Endodermal cell (in vitro differentiated cells): ENCODE measurements at regions not wholly inside any gene's neighbourhood (a gene's known extent, or its start where the extent isn't known, plus 50 kb on each side); places are given as distances from the start of the nearest gene placed in this dataset.

Experiments used
- DNase-seq: peaks from one replicate; pipeline ENCODE4 v3.0.0-alpha.2; 2017
- H3K27ac ChIP-seq: 2 replicates; pipeline ENCODE4 v1.5.1; 2013; ENCODE audit warnings: mild to moderate bottlenecking, low read depth, low read length, moderate library complexity
- H3K27me3 ChIP-seq: 2 replicates; pipeline ENCODE4 v1.6.1; 2013; ENCODE audit warnings: mild to moderate bottlenecking, low read length, moderate library complexity; ENCODE audit not compliant: insufficient read depth, control insufficient read depth, poor library complexity, severe bottlenecking
- H3K36me3 ChIP-seq: 2 replicates; pipeline ENCODE4 v1.7.0; 2013; ENCODE audit warnings: mild to moderate bottlenecking, low read length, moderate library complexity; ENCODE audit not compliant: control insufficient read depth, insufficient read depth
- H3K4me1 ChIP-seq: one replicate; pipeline ENCODE4 v1.7.0; 2013; ENCODE audit warnings: low read length; ENCODE audit not compliant: control insufficient read depth, insufficient read depth
- H3K4me3 ChIP-seq: 2 replicates; pipeline ENCODE4 v1.5.1; 2013; ENCODE audit warnings: mild to moderate bottlenecking, low read length, moderate library complexity
- H3K9ac ChIP-seq: 2 replicates; pipeline ENCODE4 v1.6.1; 2013; ENCODE audit warnings: mild to moderate bottlenecking, low read length, moderate library complexity; ENCODE audit not compliant: poor library complexity, severe bottlenecking; ENCODE audit errors: extremely low read depth
- H3K9me3 ChIP-seq: 2 replicates; pipeline ENCODE4 v1.6.1; 2013; ENCODE audit warnings: mild to moderate bottlenecking, low read length, moderate library complexity; ENCODE audit not compliant: control insufficient read depth
- H3K27ac Mint-ChIP-seq: 2 replicates; pipeline ENCODE4 v1.8.0; 2020; ENCODE audit warnings: mixed read lengths
- H3K27me3 Mint-ChIP-seq: 2 replicates; pipeline ENCODE4 v1.8.0; 2021; ENCODE audit warnings: mild to moderate bottlenecking, mixed read lengths; ENCODE audit not compliant: insufficient read depth
- H3K36me3 Mint-ChIP-seq: 2 replicates; pipeline ENCODE4 v1.8.0; 2020; ENCODE audit warnings: low read depth, mixed read lengths
- H3K4me1 Mint-ChIP-seq: 2 replicates; pipeline ENCODE4 v1.8.0; 2020; ENCODE audit warnings: mixed read lengths
- H3K4me3 Mint-ChIP-seq: 2 replicates; pipeline ENCODE4 v1.8.0; 2020; ENCODE audit warnings: mild to moderate bottlenecking, moderate library complexity, mixed read lengths
- H3K9me3 Mint-ChIP-seq: 2 replicates; pipeline ENCODE4 v1.8.0; 2020; ENCODE audit warnings: mild to moderate bottlenecking, mixed read lengths
- CTCF ChIP-seq: fragments of 200-600 bp; sonication (generic); conservative IDR thresholded peaks from 2 replicates; pipeline ENCODE4 v1.5.0; 2021; ENCODE audit warnings: antibody characterized with exemption, mild to moderate bottlenecking
- WGBS, 2 experiments: methylation state at CpG; one replicate each; pipeline versions ENCODE4 v1.1.5 to v1.1.7; 2013; ENCODE audit warnings: missing lambda C conversion rate in 2 of 2, mixed read lengths in 1 of 2; ENCODE audit not compliant: insufficient coverage in 1 of 2, insufficient read length in 1 of 2; 5-methylcytosine and 5-hydroxymethylcytosine counted together

DNA sequence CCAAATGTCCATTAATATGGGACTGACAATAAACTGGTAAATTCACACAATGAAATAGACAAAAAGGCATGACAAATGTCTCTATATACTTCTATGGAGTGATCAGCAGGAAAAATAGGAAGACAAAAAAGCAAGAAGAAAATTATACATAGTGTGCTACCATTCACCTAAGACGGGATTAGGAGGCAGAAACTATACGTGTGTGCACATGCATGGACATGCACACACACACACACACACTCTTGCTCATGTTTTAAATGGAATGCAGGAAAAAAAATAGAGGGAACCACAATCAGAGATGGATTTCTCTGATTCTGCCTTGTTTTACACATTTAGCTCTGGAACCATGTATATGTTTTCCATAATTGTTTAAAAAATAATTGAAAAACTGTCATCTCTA, 119.0 kb downstream of the ZFAND4 start:
- Mint-ChIP-seq H3K4me3 (no peak overlapping the region), H3K9me3 (peaks cover 6% of the 10 kb centered on the region), H3K27ac (no peak overlapping the region), H3K4me1 (peaks cover 8% of the 10 kb centered on the region), H3K27me3 (no peaks in the 10 kb centered on the region), H3K36me3 (peaks cover 15% of the 10 kb centered on the region)
- no peaks in the 10 kb centered on the region for H3K36me3 ChIP-seq
- TF ChIP-seq CTCF = no peak
- no peaks in the 10 kb centered on the region for H3K27me3 ChIP-seq
- H3K9me3 ChIP-seq = no peaks in the 10 kb centered on the region
- H3K4me3 ChIP-seq = no peak overlapping the region
- no peak overlapping the region for H3K9ac ChIP-seq
- DNase-seq = no peak
- 89% methylated on average over 2 of the region's 2 CpGs; no CpG with 5 or more reads in 1 of the 2 experiments for WGBS, 2 experiments
- H3K4me1 ChIP-seq = no peaks in the 10 kb centered on the region
- no peak overlapping the region for H3K27ac ChIP-seq

DNA sequence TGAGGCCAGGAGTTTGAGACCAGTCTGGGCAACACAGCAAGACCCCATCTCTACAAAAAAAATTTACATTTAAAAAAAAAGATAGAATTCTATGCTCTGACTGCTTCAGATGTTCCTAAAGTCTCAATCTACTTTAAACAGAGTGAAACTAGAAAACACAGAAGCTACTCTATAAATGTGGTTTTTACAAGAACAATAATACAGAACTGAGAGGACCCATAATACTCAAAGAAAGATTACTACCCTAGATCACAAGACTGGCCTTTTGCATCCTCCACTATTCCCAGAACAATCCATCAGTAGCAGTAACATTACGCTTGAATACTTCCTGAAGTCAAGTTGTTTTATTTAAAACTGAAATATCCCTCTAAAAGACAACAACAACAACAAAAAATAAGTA, 119.4 kb downstream of the ZFAND4 start:
- Histone ChIP-seq H3K9ac (no peak overlapping the region), H3K27ac (no peak overlapping the region), H3K36me3 (no peaks in the 10 kb centered on the region), H3K4me3 (no peak overlapping the region), H3K9me3 (no peaks in the 10 kb centered on the region), H3K27me3 (no peaks in the 10 kb centered on the region), H3K4me1 (no peaks in the 10 kb centered on the region)
- TF ChIP-seq CTCF = no peak
- WGBS, 2 experiments = 87% methylated on average over 1 of the region's 1 CpG; no CpG with 5 or more reads in 1 of the 2 experiments
- H3K4me3 Mint-ChIP-seq = no peak overlapping the region
- no peak for DNase-seq
- peaks cover 2% of the 10 kb centered on the region for H3K9me3 Mint-ChIP-seq
- no peak overlapping the region for H3K27ac Mint-ChIP-seq
- H3K36me3 Mint-ChIP-seq = peaks cover 15% of the 10 kb centered on the region
- H3K27me3 Mint-ChIP-seq = no peaks in the 10 kb centered on the region
- peaks cover 9% of the 10 kb centered on the region for H3K4me1 Mint-ChIP-seq

DNA sequence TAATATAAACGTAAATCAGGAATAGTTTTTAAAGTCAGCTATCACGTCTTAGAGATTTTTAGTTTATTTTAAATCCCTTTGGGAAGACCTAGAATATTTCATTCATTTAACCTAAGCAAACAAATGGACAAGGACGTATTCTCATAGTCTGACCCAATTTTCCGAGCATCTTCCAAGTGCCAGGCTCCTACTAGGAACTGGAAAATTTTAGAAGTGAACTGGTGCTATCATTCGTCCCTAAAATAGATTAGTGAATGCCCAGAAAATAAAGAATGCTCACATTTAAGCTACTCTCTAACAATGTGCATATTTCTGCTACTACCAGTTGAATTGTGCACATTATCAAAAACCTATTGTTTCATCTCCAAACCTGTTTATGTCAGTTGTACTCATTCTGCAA, 120.1 kb downstream of the ZFAND4 start:
- WGBS, 2 experiments = 92 to 100% methylated on average over 3 to 5 of the region's 5 CpGs

More for the DNA sequence above, 120.1 kb downstream of the ZFAND4 start:
- H3K9ac ChIP-seq = no peak overlapping the region
- no peak overlapping the region for H3K27ac Mint-ChIP-seq
- no peak overlapping the region for H3K4me3 ChIP-seq
- H3K4me1 Mint-ChIP-seq = peaks cover 8% of the 10 kb centered on the region
- no peaks in the 10 kb centered on the region for H3K4me1 ChIP-seq
- no peaks in the 10 kb centered on the region for H3K27me3 Mint-ChIP-seq
- no peak overlapping the region for H3K27ac ChIP-seq
- TF ChIP-seq CTCF = no peak
- H3K9me3 Mint-ChIP-seq = peaks cover 2% of the 10 kb centered on the region
- H3K27me3 ChIP-seq = no peaks in the 10 kb centered on the region
- no peaks in the 10 kb centered on the region for H3K9me3 ChIP-seq
- H3K36me3 ChIP-seq = no peaks in the 10 kb centered on the region
- DNase-seq = no peak
- H3K4me3 Mint-ChIP-seq = no peak overlapping the region
- peaks cover 17% of the 10 kb centered on the region for H3K36me3 Mint-ChIP-seq
